Gastrocnemius medialis (tissue), 4 donors: ENCODE measurements at regions not wholly inside any gene's neighbourhood (a gene's known extent, or its start where the extent isn't known, plus 50 kb on each side); places are given as distances from the start of the nearest gene placed in this dataset.

Source experiments
- ATAC-seq, 2 donors: fragments of 150-250 bp; one replicate each; pipeline ENCODE4 v1.9.1; 2016
- DNase-seq, 2 donors: peaks; one replicate each; pipeline ENCODE4 v3.0.0-alpha.2; 2019
- H3K27ac ChIP-seq, 4 donors: fragments of 200-600 bp; sonication (generic); 1 replicate in 1 of 4; 2 replicates in 3 of 4; pipeline ENCODE4 v1.5.1; 2016 to 2018; ENCODE audit warnings: mild to moderate bottlenecking in 2 of 4, moderate library complexity in 1 of 4
- H3K27me3 ChIP-seq, 3 donors: fragments of 200-600 bp; sonication (generic) in 2 of 3; 1 replicate in 1 of 3; 2 replicates in 2 of 3; pipeline versions ENCODE4 v1.5.1 to v1.6.0; 2016 to 2019; ENCODE audit warnings: mild to moderate bottlenecking in 1 of 3, moderate library complexity in 1 of 3
- H3K36me3 ChIP-seq, 2 donors: fragments of 200-600 bp; sonication (generic) in 1 of 2; one replicate each; pipeline ENCODE4 v1.5.1; 2017 to 2018
- H3K4me1 ChIP-seq, 2 donors: fragments of 200-600 bp; sonication (generic) in 1 of 2; one replicate each; pipeline ENCODE4 v1.5.1; 2016 to 2017; ENCODE audit warnings: mild to moderate bottlenecking in 2 of 2
- H3K4me3 ChIP-seq, 4 donors: fragments of 200-600 bp; sonication (generic) in 3 of 4; 1 replicate in 1 of 4; 2 replicates in 3 of 4; pipeline ENCODE4 v1.5.1; 2016 to 2019; ENCODE audit warnings: mild to moderate bottlenecking in 2 of 4
- H3K9me3 ChIP-seq, 3 donors: fragments of 200-600 bp; sonication (generic) in 2 of 3; 1 replicate in 1 of 3; 2 replicates in 2 of 3; pipeline ENCODE4 v1.5.1; 2016 to 2019
- CTCF ChIP-seq, 5 experiments: fragments of 450-650 bp in 3 of 5; fragments of 200-600 bp in 2 of 5; sonication (generic) in 2 of 5; IDR thresholded peaks in 4 of 5; conservative IDR thresholded peaks in 1 of 5; 1 replicate in 4 of 5; 2 replicates in 1 of 5; pipeline ENCODE4 v1.5.1; 2016 to 2019; ENCODE audit warnings: antibody characterized with exemption in 5 of 5, mild to moderate bottlenecking in 3 of 5, moderate library complexity in 3 of 5
- POLR2A ChIP-seq, 2 donors: fragments of 450-650 bp; IDR thresholded peaks; one replicate each; pipeline ENCODE4 v1.6.1; 2017; ENCODE audit warnings: antibody characterized with exemption in 2 of 2, mild to moderate bottlenecking in 2 of 2, moderate library complexity in 2 of 2
- in situ Hi-C, 4 donors: fragments of 200-750 bp; cut with MboI; loops; one replicate each; pipeline versions ENCODE4 v1.15.0 to v1.8.0; 2017; ENCODE audit warnings: low sequenced_read_pairs in 4 of 4
- intact Hi-C: fragments of 100-400 bp; cut with DNase I; formaldehyde crosslinking; loops from one replicate; pipeline ENCODE4 v1.15.1; 2023; ENCODE audit warnings: low total_unique reads

DNA sequence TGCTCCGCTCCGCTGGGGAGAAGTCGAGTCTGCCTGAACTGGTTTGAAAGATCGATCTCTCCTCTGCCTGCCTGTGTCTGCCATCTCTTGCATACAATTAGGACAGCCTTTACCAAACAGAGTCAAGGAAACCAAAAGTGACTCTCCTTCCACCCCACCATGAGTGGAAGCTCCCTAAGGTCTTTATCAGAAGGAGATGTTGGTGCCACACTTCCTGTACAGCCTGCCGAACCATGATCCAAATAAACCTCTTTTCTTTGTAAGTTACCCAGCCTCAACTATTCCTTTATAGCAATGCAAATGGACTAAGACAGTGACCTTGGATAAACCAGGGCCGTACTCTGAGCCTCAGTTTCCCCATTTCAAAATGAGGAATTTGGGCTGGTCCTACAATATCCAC, 106.3 kb upstream of the GDF10 start:
- TF ChIP-seq POLR2A (IDR thresholded peaks at IDR 0.05) (no peak), CTCF (IDR thresholded peaks at IDR 0.05 in 4 of 5, conservative IDR thresholded peaks at IDR 0.05 in 1 of 5) (no peak)

DNA sequence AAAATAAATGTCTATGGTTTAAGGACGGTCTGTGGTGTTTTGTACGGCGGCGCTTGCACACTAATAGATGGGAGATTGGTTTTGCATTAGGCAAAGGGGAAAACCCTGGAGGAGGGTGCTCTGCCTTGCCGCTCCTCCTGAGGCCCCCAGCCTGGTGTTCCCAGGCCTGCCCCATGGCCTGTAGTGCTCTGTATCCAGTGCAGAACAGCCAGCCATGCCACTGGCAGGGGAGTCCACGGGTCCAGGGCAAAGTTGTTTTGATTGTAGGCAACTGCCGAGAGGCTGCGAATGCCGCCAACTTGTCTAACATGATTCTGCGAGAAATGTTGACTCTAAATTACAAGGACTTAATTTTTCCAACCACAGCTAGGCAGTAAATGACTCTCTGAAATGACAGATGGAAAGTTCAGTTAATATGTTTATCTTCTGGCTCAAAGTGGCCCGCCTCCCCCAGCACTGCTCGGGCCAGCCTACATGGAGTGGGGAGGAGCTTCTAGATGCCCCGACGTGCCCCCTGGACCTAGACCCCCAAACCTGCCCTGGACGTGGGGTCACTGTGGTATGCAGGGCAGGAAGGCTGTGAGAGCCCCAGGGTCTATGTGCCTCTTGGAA, 104.6 kb upstream of the GDF10 start:
- Histone ChIP-seq H3K27me3 (no peaks in the 10 kb centered on the region), H3K9me3 (no peaks in the 10 kb centered on the region), H3K4me1 (no peaks in the 10 kb centered on the region), H3K4me3 (no peak overlapping the region), H3K27ac (no peak overlapping the region), H3K36me3 (no peaks in the 10 kb centered on the region)
- DNase-seq: no peak
- intact Hi-C loops: no loop called here
- TF ChIP-seq POLR2A (IDR thresholded peaks at IDR 0.05) (no peak), CTCF (IDR thresholded peaks at IDR 0.05 in 4 of 5, conservative IDR thresholded peaks at IDR 0.05 in 1 of 5) (no peak)
- no peak for ATAC-seq
- in situ Hi-C loops: no loop called here

More for the DNA sequence above, 106.3 kb upstream of the GDF10 start:
- in situ Hi-C loops: no loop called here
- DNase-seq: no peak
- intact Hi-C loops: no loop called here
- H3K36me3 ChIP-seq: no peaks in the 10 kb centered on the region
- no peaks in the 10 kb centered on the region for H3K9me3 ChIP-seq
- H3K4me1 ChIP-seq: no peaks in the 10 kb centered on the region
- ATAC-seq: no peak
- no peaks in the 10 kb centered on the region for H3K27me3 ChIP-seq
- no peak overlapping the region for H3K27ac ChIP-seq
- no peak overlapping the region for H3K4me3 ChIP-seq

DNA sequence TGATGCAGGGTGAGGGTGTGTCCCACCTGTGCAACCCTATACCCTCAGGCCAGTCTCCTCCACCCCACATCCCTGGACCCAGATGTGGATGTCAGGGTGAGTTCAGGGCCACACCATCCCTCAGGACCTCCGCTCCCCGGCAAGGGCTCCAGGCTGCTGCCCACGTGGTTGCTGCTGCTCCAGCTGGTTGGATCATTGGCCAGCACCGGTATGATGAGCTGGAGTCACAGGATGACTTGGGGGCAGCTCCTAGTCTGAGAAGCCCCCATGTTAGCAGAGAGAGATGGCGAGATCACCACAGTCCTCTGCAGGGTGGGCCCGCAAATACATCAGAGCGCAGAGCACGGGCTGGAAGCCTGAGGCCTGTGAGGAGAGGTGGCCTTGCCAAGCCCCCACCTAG, 103.3 kb upstream of the GDF10 start:
- Histone ChIP-seq H3K27me3 (no peaks in the 10 kb centered on the region), H3K36me3 (no peaks in the 10 kb centered on the region), H3K4me3 (no peak overlapping the region), H3K4me1 (no peaks in the 10 kb centered on the region), H3K9me3 (no peaks in the 10 kb centered on the region), H3K27ac (no peak overlapping the region)
- no peak for DNase-seq
- no peak for ATAC-seq
- no peak for TF ChIP-seq POLR2A (IDR thresholded peaks at IDR 0.05)
- intact Hi-C loops (no loop called here), in situ Hi-C loops (no loop called here)

GRCh38 chr10:47198221-47198620, 101.8 kb upstream of the GDF10 start:
- no peak for ATAC-seq
- in situ Hi-C loops: no loop called here
- no peaks in the 10 kb centered on the region for H3K9me3 ChIP-seq
- TF ChIP-seq CTCF (IDR thresholded peaks at IDR 0.05 in 4 of 5, conservative IDR thresholded peaks at IDR 0.05 in 1 of 5): no peak
- no peak for TF ChIP-seq POLR2A (IDR thresholded peaks at IDR 0.05)
- no peak overlapping the region for H3K4me3 ChIP-seq
- no peaks in the 10 kb centered on the region for H3K36me3 ChIP-seq
- DNase-seq: no peak
- intact Hi-C loops: no loop called here
- no peaks in the 10 kb centered on the region for H3K27me3 ChIP-seq
- no peaks in the 10 kb centered on the region for H3K4me1 ChIP-seq
- no peak overlapping the region for H3K27ac ChIP-seq

DNA sequence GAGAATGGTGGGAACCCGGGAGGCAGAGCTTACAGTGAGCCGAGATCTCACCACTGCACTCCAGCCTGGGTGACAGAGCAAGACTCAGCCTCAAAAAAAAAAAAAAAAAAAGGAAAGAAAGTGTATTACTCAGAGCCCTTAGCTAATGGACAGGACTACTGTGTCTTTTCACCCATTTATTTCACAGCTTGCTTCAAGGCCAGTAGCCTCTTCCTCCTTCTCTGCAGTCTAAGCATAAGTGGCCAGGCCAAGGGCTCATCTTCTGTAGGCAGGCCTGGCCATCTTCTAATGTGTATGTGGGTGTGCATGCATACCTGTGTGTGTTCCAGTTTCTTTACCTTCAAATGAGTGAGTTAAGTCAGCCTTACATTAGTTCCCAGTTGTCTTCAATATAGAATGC, 94.8 kb upstream of the GDF10 start:
- DNase-seq: no peak
- intact Hi-C loops (no loop called here), in situ Hi-C loops (no loop called here)

More for the DNA sequence above, 94.8 kb upstream of the GDF10 start:
- Histone ChIP-seq H3K27ac (no peak overlapping the region), H3K9me3 (no peaks in the 10 kb centered on the region), H3K4me3 (no peak overlapping the region), H3K4me1 (no peaks in the 10 kb centered on the region), H3K36me3 (no peaks in the 10 kb centered on the region), H3K27me3 (no peaks in the 10 kb centered on the region)
- ATAC-seq: no peak
- TF ChIP-seq CTCF (IDR thresholded peaks at IDR 0.05 in 4 of 5, conservative IDR thresholded peaks at IDR 0.05 in 1 of 5) (no peak), POLR2A (IDR thresholded peaks at IDR 0.05) (no peak)
